ENCODE measurements at regions not wholly inside any gene's neighbourhood (a gene's known extent, or its start where the extent isn't known, plus 50 kb on each side); places are given as distances from the start of the nearest gene placed in this dataset.

- Histone ChIP-seq H3K36me3 (no peaks in the 10 kb centered on the region), H3K9me3 (no peaks in the 10 kb centered on the region), H3K4me3 (no peak overlapping the region), H3K4me1 (no peaks in the 10 kb centered on the region), H3K27ac (no peak overlapping the region), H3K27me3 (no peaks in the 10 kb centered on the region)
- DNase-seq (ENCODE audit: extremely low spot score in 2 of 2), result no peak
- TF ChIP-seq CTCF (IDR thresholded peaks at IDR 0.05) (no peak), POLR2AphosphoS5 (IDR thresholded peaks at IDR 0.05; ENCODE audit: insufficient read depth in 1 of 2, low read depth in 1 of 2) (no peak), POLR2A (IDR thresholded peaks at IDR 0.05) (no peak)
- intact Hi-C loops (cut with DNase I), result no loop called here
Measured at GRCh38 chr5:174400461-174400860, 323.9 kb upstream of the MSX2 start.

- intact Hi-C loops (cut with DNase I), result no loop called here
- no peaks in the 10 kb centered on the region for H3K9me3 ChIP-seq
Measured at GRCh38 chr5:174401793-174402192, 322.6 kb upstream of the MSX2 start.

GRCh38 chr5:174402222-174402812 is 322.1 kb upstream of the MSX2 start:
- no peaks in the 10 kb centered on the region for H3K9me3 ChIP-seq
- H3K27me3 ChIP-seq, result no peaks in the 10 kb centered on the region
- H3K36me3 ChIP-seq, result no peaks in the 10 kb centered on the region
- DNase-seq (ENCODE audit: extremely low spot score in 2 of 2), result peak in 1 of 2 donors; percentile 22
- H3K27ac ChIP-seq, result no peak overlapping the region
- no peak overlapping the region for H3K4me3 ChIP-seq
- no peaks in the 10 kb centered on the region for H3K4me1 ChIP-seq
- TF ChIP-seq POLR2A (IDR thresholded peaks at IDR 0.05) (no peak), POLR2AphosphoS5 (IDR thresholded peaks at IDR 0.05; ENCODE audit: insufficient read depth in 1 of 2, low read depth in 1 of 2) (no peak), CTCF (IDR thresholded peaks at IDR 0.05) (no peak)
- intact Hi-C loops (cut with DNase I), result no loop called here

More at GRCh38 chr5:174401793-174402192, 322.6 kb upstream of the MSX2 start:
- no peaks in the 10 kb centered on the region for H3K36me3 ChIP-seq
- DNase-seq (ENCODE audit: extremely low spot score in 2 of 2), result no peak
- H3K4me1 ChIP-seq, result no peaks in the 10 kb centered on the region
- TF ChIP-seq POLR2A (IDR thresholded peaks at IDR 0.05) (no peak), CTCF (IDR thresholded peaks at IDR 0.05) (no peak), POLR2AphosphoS5 (IDR thresholded peaks at IDR 0.05; ENCODE audit: insufficient read depth in 1 of 2, low read depth in 1 of 2) (no peak)
- H3K4me3 ChIP-seq, result no peak overlapping the region
- H3K27ac ChIP-seq, result no peak overlapping the region
- H3K27me3 ChIP-seq, result no peaks in the 10 kb centered on the region

- Histone ChIP-seq H3K27me3 (no peaks in the 10 kb centered on the region), H3K9me3 (no peaks in the 10 kb centered on the region), H3K4me1 (no peaks in the 10 kb centered on the region), H3K36me3 (no peaks in the 10 kb centered on the region), H3K4me3 (no peak overlapping the region), H3K27ac (no peak overlapping the region)
- TF ChIP-seq POLR2AphosphoS5 (IDR thresholded peaks at IDR 0.05; ENCODE audit: insufficient read depth in 1 of 2, low read depth in 1 of 2), result no peak
- no peak for TF ChIP-seq CTCF (IDR thresholded peaks at IDR 0.05)
- no peak for DNase-seq (ENCODE audit: extremely low spot score in 2 of 2)
- intact Hi-C loops (cut with DNase I), result no loop called here
Measured at GRCh38 chr5:174404848-174405247, 319.5 kb upstream of the MSX2 start.

- no peaks in the 10 kb centered on the region for H3K27me3 ChIP-seq
- no peak overlapping the region for H3K4me3 ChIP-seq
- no peaks in the 10 kb centered on the region for H3K36me3 ChIP-seq
- DNase-seq (ENCODE audit: extremely low spot score in 2 of 2), result no peak
- TF ChIP-seq POLR2A (IDR thresholded peaks at IDR 0.05), result no peak
- TF ChIP-seq POLR2AphosphoS5 (IDR thresholded peaks at IDR 0.05; ENCODE audit: insufficient read depth in 1 of 2, low read depth in 1 of 2), result no peak
- no peak for TF ChIP-seq CTCF (IDR thresholded peaks at IDR 0.05)
- no peaks in the 10 kb centered on the region for H3K9me3 ChIP-seq
- H3K27ac ChIP-seq, result no peak overlapping the region
- no peaks in the 10 kb centered on the region for H3K4me1 ChIP-seq
- intact Hi-C loops (cut with DNase I), result no loop called here
Measured at GRCh38 chr5:174409070-174409469, 315.3 kb upstream of the MSX2 start.
